ENCODE measurements at regions not wholly inside any gene's neighbourhood (a gene's known extent, or its start where the extent isn't known, plus 50 kb on each side); places are given as distances from the start of the nearest gene placed in this dataset.
A peak's percentile ranks its signal among the peaks of the same experiment; 100 is the strongest.

GRCh38 chr6:113315165-113315564, 542.0 kb upstream of the MARCKS start:
- DNase-seq: no peak

GRCh38 chr6:113315879-113316278, 541.3 kb upstream of the MARCKS start:
- no peak for DNase-seq

GRCh38 chr6:113317442-113317841, 539.7 kb upstream of the MARCKS start:
- DNase-seq: no peak

- peak in 2 of 14 donors; percentile 7 to 22 for DNase-seq
Observed at GRCh38 chr6:113317891-113318574, 539.1 kb upstream of the MARCKS start.

GRCh38 chr6:113318575-113318917, 538.6 kb upstream of the MARCKS start:
- peak in 1 of 14 donors; percentile 1 for DNase-seq

GRCh38 chr6:113320653-113321052, 536.5 kb upstream of the MARCKS start:
- DNase-seq: no peak

- DNase-seq: no peak
Observed at GRCh38 chr6:113326781-113327180, 530.4 kb upstream of the MARCKS start.

- peak in 7 of 14 donors; percentile 11 to 25 (median 19) for DNase-seq
Observed at GRCh38 chr6:113328886-113329381, 528.2 kb upstream of the MARCKS start.

- DNase-seq: no peak
Observed at GRCh38 chr6:113329942-113330635, 527.1 kb upstream of the MARCKS start.

- DNase-seq: no peak
Observed at GRCh38 chr6:113330636-113330946, 526.6 kb upstream of the MARCKS start.

GRCh38 chr6:113331021-113331420, 526.1 kb upstream of the MARCKS start:
- DNase-seq: peak in 1 of 14 donors; percentile 1

GRCh38 chr6:113338644-113339043, 518.5 kb upstream of the MARCKS start:
- no peak for DNase-seq

GRCh38 chr6:113339209-113339608, 517.9 kb upstream of the MARCKS start:
- no peak for DNase-seq

- no peak for DNase-seq
Observed at GRCh38 chr6:113340371-113340770, 516.8 kb upstream of the MARCKS start.

GRCh38 chr6:113343940-113344339, 513.2 kb upstream of the MARCKS start:
- no peak for DNase-seq

- DNase-seq: no peak
Observed at GRCh38 chr6:113344969-113345368, 512.2 kb upstream of the MARCKS start.

- no peak for DNase-seq
Observed at GRCh38 chr6:113347436-113347835, 509.7 kb upstream of the MARCKS start.

- no peak for DNase-seq
Observed at GRCh38 chr6:113350461-113350860, 506.7 kb upstream of the MARCKS start.

- DNase-seq: no peak
Observed at GRCh38 chr6:113351173-113351834, 505.8 kb upstream of the MARCKS start.

GRCh38 chr6:113352029-113352801, 504.9 kb upstream of the MARCKS start:
- DNase-seq: no peak

GRCh38 chr6:113352831-113353230, 504.3 kb upstream of the MARCKS start:
- no peak for DNase-seq

GRCh38 chr6:113353392-113353791, 503.8 kb upstream of the MARCKS start:
- no peak for DNase-seq

All from C1 segment of cervical spinal cord (tissue), 14 donors.